ENCODE measurements at regions not wholly inside any gene's neighbourhood (a gene's known extent, or its start where the extent isn't known, plus 50 kb on each side); places are given as distances from the start of the nearest gene placed in this dataset.
"Not testable (repeated sequence)": the region's sequence is repeated elsewhere in the genome, so short reads cannot be mapped to it uniquely, and the experiment has no call there.

GRCh38 chr15:44833761-44834160, 97.4 kb downstream of the TRIM69 start:
- H3K9me3 ChIP-seq (ENCODE audit: insufficient read depth in 2 of 2, low read depth in 1 of 2, low read length in 1 of 2); H3K4me1 ChIP-seq (replicated peaks in 1 of 4; ENCODE audit: control insufficient read depth in 3 of 4, insufficient read depth in 4 of 4, low read length in 3 of 4); H3K23me2 ChIP-seq (ENCODE audit: low read depth, low read length); H3K9ac ChIP-seq (replicated peaks in 1 of 4; ENCODE audit: extremely low read depth in 1 of 4, low read depth in 3 of 4, low read length in 3 of 4); H2BK15ac ChIP-seq (ENCODE audit: low read length); H3K56ac ChIP-seq (replicated peaks; ENCODE audit: insufficient read length, low read depth, low read length); H3K18ac ChIP-seq (ENCODE audit: extremely low read depth, low read length); H2BK12ac ChIP-seq (ENCODE audit: low read depth, low read length); CTCF ChIA-PET (ENCODE audit: partially characterized antibody); H3K27me3 ChIP-seq (replicated peaks in 1 of 4; ENCODE audit: control insufficient read depth in 3 of 4, extremely low read depth in 1 of 4, insufficient read depth in 3 of 4, low read length in 3 of 4); H2BK5ac ChIP-seq (ENCODE audit: low read depth, low read length); H2BK20ac ChIP-seq (ENCODE audit: low read length); H3K36me3 ChIP-seq (ENCODE audit: control insufficient read depth in 2 of 4, insufficient read depth in 4 of 4, low read length in 3 of 4); H4K5ac ChIP-seq (ENCODE audit: insufficient read length, low read depth, low read length); H3K23ac ChIP-seq (ENCODE audit: insufficient read length); H3K14ac ChIP-seq (ENCODE audit: insufficient read length); H2AK5ac ChIP-seq (ENCODE audit: low read depth, low read length); H3K79me1 ChIP-seq (ENCODE audit: low read depth, low read length); H3K4ac ChIP-seq (replicated peaks; ENCODE audit: insufficient read length, low read depth, low read length); H3K27ac ChIP-seq (ENCODE audit: low read depth, low read length); H2BK120ac ChIP-seq (replicated peaks; ENCODE audit: low read depth, low read length); H3K4me2 ChIP-seq (ENCODE audit: insufficient read depth in 1 of 2, low read depth in 2 of 2, low read length in 2 of 2); FAIRE-seq; DNase-seq (ENCODE audit: low read depth in 1 of 2, low spot score in 2 of 2); H4K20me1 ChIP-seq (replicated peaks in 1 of 2; ENCODE audit: control insufficient read depth in 1 of 2, insufficient read depth in 2 of 2, low read length in 2 of 2); H4K8ac ChIP-seq (ENCODE audit: extremely low read depth, insufficient read depth, low read length); H4K91ac ChIP-seq (replicated peaks; ENCODE audit: insufficient read length, low read length); POLR2A ChIA-PET (ENCODE audit: partially characterized antibody); H2AFZ ChIP-seq (ENCODE audit: low read length); H3K79me2 ChIP-seq (ENCODE audit: control insufficient read depth in 1 of 2, insufficient read depth in 2 of 2, low read length in 2 of 2); H3K4me3 ChIP-seq (ENCODE audit: extremely low read depth in 1 of 4, insufficient read depth in 2 of 4, low read depth in 3 of 4, low read length in 4 of 4): not testable (repeated sequence)
- whole genome bisulfite sequencing, 2 experiments (ENCODE audit: extremely low coverage in 1 of 2, insufficient coverage in 1 of 2, insufficient read length in 1 of 2, insufficient replicate concordance in 2 of 2, low coverage in 1 of 2, low lambda C conversion rate in 2 of 2, missing lambda C conversion rate in 1 of 2), result 92% methylated on average over 2 of the region's 4 CpGs; no CpG with 5 or more reads in 1 of the 2 experiments

GRCh38 chr15:44835082-44835481, 98.8 kb downstream of the TRIM69 start:
- H3K14ac ChIP-seq (ENCODE audit: insufficient read length); H3K79me1 ChIP-seq (ENCODE audit: low read depth, low read length); H3K9ac ChIP-seq (replicated peaks in 1 of 4; ENCODE audit: extremely low read depth in 1 of 4, low read depth in 3 of 4, low read length in 3 of 4); H2AK5ac ChIP-seq (ENCODE audit: low read depth, low read length); H3K27me3 ChIP-seq (replicated peaks in 1 of 4; ENCODE audit: control insufficient read depth in 3 of 4, extremely low read depth in 1 of 4, insufficient read depth in 3 of 4, low read length in 3 of 4); H3K4me2 ChIP-seq (ENCODE audit: insufficient read depth in 1 of 2, low read depth in 2 of 2, low read length in 2 of 2); H2BK12ac ChIP-seq (ENCODE audit: low read depth, low read length); H2AFZ ChIP-seq (ENCODE audit: low read length); POLR2A ChIA-PET (ENCODE audit: partially characterized antibody); H2BK15ac ChIP-seq (ENCODE audit: low read length); H3K4me3 ChIP-seq (ENCODE audit: extremely low read depth in 1 of 4, insufficient read depth in 2 of 4, low read depth in 3 of 4, low read length in 4 of 4); H2BK5ac ChIP-seq (ENCODE audit: low read depth, low read length); H4K5ac ChIP-seq (ENCODE audit: insufficient read length, low read depth, low read length); H3K56ac ChIP-seq (replicated peaks; ENCODE audit: insufficient read length, low read depth, low read length); H2BK20ac ChIP-seq (ENCODE audit: low read length); H3K4me1 ChIP-seq (replicated peaks in 1 of 4; ENCODE audit: control insufficient read depth in 3 of 4, insufficient read depth in 4 of 4, low read length in 3 of 4); H3K18ac ChIP-seq (ENCODE audit: extremely low read depth, low read length); H3K4ac ChIP-seq (replicated peaks; ENCODE audit: insufficient read length, low read depth, low read length); H4K20me1 ChIP-seq (replicated peaks in 1 of 2; ENCODE audit: control insufficient read depth in 1 of 2, insufficient read depth in 2 of 2, low read length in 2 of 2); H3K36me3 ChIP-seq (ENCODE audit: control insufficient read depth in 2 of 4, insufficient read depth in 4 of 4, low read length in 3 of 4); H3K23me2 ChIP-seq (ENCODE audit: low read depth, low read length); H3K79me2 ChIP-seq (ENCODE audit: control insufficient read depth in 1 of 2, insufficient read depth in 2 of 2, low read length in 2 of 2); H2BK120ac ChIP-seq (replicated peaks; ENCODE audit: low read depth, low read length); H4K91ac ChIP-seq (replicated peaks; ENCODE audit: insufficient read length, low read length); H4K8ac ChIP-seq (ENCODE audit: extremely low read depth, insufficient read depth, low read length); H3K9me3 ChIP-seq (ENCODE audit: insufficient read depth in 2 of 2, low read depth in 1 of 2, low read length in 1 of 2); FAIRE-seq; DNase-seq (ENCODE audit: low read depth in 1 of 2, low spot score in 2 of 2); H3K23ac ChIP-seq (ENCODE audit: insufficient read length); H3K27ac ChIP-seq (ENCODE audit: low read depth, low read length): not testable (repeated sequence)
- CTCF ChIA-PET (ENCODE audit: partially characterized antibody), result interaction anchor here (0.5 to 2.0 kb wide), 2 partner anchors 13 to 19 kb away, joined by 3 to 7 read pairs; no protein-coding TSS in a partner anchor
- 91% methylated on average over 5 of the region's 5 CpGs; no CpG with 5 or more reads in 1 of the 2 experiments for WGBS, 2 experiments (ENCODE audit: extremely low coverage in 1 of 2, insufficient coverage in 1 of 2, insufficient read length in 1 of 2, insufficient replicate concordance in 2 of 2, low coverage in 1 of 2, low lambda C conversion rate in 2 of 2, missing lambda C conversion rate in 1 of 2)

Measured in H1 (cell line).